HG03280 (cell line): ENCODE measurements at regions not wholly inside any gene's neighbourhood (a gene's known extent, or its start where the extent isn't known, plus 50 kb on each side); places are given as distances from the start of the nearest gene placed in this dataset.
"Not testable (repeated sequence)": the region's sequence is repeated elsewhere in the genome, so short reads cannot be mapped to it uniquely, and the experiment has no call there.

Experiments used
- ATAC-seq: cut with Tn5 transposase; IDR thresholded peaks from one replicate; pipeline ENCODE4 v1.9.1; 2021; ENCODE audit warnings: mild to moderate bottlenecking, moderate library complexity; ENCODE audit not compliant: unreplicated experiment

DNA sequence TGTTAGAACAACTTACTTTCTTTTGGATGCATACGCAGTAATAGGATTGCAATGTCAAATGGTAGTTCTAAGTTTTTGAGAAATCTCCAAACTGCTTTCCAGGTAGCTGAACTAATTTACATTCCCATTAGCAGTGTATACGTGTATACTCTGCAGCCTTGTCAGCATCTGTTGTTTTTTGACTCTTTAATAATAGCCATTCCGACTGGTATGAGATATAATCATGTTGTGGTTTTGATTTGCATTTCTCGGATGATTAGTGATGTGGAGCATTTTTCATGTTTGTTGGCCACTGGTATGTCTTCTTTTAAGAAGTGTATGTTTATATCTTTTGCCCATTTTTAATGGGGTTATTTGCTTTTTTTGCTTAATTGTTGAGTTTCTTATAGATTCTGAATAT lies 76.9 kb upstream of the HNRNPA1L2 start:
- peak; percentile 76 for ATAC-seq

- ATAC-seq: peak; percentile 86
These were observed 72.2 kb upstream of the HNRNPA1L2 start for GRCh38 chr13:52569904-52570602.

DNA sequence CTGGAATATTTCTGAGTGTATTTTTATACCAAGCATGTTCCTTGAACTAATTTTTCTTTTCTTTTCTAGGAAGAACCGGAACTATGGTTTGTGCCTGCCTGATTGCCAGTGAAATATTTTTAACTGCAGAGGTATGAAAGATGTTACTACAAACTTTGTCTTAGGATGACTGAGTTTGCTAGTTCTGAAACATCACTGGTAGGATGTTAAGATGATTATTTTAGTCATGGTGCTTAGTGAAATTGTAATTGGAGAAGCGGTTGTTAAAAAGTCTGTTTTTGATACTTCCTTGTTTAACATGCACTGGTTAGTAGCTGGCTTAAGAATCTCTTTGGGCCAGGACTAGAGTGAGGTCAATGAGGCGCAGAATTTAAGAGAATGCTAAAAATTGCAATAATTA lies 71.1 kb upstream of the HNRNPA1L2 start:
- not testable (repeated sequence) for ATAC-seq

DNA sequence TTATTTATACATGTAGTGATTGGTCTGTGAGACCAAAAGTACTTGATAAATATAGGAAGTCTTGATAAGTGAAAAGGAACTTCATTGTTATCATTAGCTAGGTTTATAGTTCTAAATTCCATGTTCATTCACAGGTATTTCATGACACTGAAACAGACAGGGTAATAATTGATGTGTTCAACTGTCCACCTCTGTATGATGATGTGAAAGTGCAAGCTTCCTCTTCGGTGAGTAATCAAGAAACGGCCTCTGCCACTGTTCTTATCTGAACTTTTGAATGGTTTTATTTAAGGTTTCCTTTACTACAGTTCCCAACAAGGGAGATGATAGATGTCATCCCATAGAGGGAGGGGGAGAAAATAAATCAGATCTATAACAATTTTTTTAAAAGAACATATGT lies 59.3 kb upstream of the HNRNPA1L2 start:
- peak; percentile 80 for ATAC-seq
